NCI-H1930 (cell line): ENCODE measurements at regions not wholly inside any gene's neighbourhood (a gene's known extent, or its start where the extent isn't known, plus 50 kb on each side); places are given as distances from the start of the nearest gene placed in this dataset.

Experiments used
- DNase-seq, 2 experiments: peaks; one replicate each; lab custom pipeline; 2025; lab: John Stamatoyannopoulos, UW

DNA sequence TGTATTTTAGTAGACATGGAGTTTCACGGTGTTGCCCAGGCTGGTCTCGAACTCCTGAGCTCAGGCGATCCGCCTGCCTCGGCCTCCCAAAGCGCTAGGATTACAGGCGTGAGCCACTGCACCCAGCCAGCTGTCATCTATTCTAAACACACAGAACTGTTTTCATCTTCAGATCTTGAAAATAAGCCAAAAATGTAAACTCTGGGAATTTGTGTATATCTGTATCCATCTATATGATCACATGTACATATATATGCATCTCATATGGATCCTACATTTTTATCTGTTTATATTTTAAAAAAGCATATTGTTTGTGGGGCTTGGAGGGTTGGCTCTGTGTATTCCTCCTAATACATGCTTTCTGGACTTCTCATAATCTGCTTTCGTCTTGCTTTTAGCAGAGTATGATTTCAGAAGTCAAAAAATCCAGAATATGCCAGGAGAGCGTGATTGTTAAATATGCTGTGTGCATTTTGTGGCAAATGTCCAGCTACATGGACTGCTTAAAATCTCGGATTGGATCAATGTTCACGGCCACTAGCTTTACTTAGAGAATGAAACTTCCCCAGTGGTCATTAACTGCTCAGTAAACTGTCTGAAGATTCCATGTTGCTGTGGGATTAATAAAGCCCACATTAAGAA is 274.4 kb upstream of the IRX1 start:
- DNase-seq = no peak

DNA sequence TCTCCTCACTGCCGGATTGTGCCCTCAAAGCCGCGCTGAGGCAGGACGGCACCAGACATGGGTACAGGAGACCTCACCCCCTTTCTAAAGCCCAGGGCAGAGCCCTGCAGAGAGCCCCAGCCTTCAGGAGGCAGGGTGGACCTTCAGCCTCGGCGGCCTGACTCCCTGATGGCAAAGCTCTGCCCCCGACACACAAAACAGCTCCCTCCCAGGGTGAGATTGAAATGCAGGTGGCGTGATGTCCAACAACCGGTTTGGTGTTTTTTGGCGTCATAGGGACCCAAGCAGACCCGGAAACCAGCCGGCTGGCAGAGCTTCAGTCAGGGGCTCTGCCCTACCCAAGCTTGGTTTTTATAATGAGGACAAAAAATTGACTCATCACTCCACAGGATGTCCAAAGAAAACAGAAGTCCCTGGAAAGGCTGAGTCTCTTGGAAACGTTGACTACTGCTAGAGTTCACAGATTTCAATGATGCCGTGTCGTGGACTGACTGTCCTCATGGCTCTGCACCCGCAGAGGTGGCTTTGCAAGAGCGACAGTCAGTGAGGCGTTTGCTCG is 275.2 kb upstream of the IRX1 start:
- DNase-seq = no peak

DNA sequence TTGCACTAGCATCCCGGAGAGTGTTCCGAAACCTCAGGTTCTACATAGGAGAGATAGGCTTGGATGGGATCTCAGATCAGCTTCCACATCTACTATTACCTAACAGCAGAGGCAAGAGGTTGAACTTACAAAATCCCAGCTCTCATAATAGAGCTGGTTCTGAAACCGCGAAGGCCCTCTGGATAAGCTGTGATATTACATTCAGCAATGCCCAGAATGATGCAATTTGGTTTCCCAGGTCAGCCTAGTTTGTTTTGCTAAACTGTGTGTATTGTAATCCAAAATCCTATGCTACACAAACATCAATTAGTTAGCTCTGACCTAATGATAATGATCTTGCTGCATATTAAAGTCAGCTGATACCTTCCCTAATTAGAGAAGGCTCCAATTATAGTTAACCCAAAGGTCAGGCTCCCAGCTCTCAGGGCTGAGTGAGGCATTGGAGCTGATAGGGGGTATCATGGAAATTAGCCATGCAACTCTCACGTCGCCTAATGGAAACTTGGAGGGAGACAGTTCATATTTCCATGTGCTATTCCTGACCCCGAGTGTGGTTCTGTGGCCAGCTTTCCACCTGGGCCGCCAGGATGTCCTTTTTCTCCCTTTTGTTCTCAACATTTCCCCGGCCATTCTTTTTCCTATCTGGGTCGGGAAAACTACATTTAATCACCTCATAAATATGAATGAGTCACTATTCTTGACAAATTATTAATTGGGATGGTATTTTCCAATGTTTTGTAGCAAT is 278.4 kb upstream of the IRX1 start:
- DNase-seq = no peak

DNA sequence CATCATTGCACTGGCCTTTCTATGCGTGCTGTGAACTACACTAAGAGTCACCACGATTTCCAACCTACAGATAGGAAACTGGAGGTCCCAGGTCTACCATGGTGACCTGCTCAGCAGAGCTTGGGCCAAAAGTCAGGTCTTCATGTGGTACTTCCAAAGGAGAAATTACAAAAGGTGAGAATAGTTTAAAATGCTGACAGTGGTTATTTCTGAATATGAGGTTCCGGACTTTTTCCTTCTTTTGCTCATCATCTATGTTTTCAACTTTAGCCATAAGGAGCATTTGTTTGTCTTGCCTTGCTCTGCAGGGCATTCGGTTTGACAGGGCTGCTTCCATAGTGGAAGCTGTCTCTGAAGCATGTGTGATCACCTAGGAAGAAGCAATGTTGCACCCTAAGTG is 282.1 kb upstream of the IRX1 start:
- no peak for DNase-seq

DNA sequence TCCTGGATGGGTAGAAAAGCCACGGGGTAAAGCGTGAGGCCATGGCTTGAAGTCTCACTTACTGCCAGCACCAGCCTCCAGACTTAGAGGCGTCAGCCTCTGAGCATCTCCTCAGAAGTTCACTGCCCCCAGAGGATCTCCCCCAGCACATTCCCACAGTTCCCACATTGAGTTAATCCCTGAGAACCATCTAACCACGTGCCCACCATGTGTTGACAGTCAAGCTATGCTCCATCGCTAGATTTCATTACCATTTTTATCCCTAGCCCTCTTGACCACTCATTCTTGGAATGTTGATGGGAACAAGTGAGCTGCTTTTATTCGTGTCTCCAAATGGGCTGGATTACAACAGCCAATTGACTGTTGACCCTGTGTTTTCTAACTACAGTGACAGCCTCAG is 283.3 kb upstream of the IRX1 start:
- DNase-seq = no peak

DNA sequence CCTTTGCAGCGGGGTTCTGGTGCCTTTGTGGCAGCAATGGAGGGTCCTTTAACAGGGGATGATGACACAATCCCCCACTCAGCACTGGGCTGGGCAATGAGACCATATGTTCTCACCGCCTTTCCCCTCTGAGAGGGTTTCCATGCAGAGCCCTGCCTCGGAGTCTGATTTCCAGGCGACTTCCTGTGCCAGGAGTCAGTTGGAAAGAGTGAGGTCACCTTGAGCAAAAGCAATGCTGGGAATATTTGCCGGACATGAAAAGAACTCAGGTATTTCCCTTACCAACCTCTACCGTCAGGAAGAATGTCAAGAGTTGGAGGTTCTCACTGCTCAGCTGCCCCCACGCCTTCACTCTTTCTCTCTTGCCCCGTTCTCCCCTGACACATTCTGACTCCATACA is 284.2 kb upstream of the IRX1 start:
- no peak for DNase-seq

DNA sequence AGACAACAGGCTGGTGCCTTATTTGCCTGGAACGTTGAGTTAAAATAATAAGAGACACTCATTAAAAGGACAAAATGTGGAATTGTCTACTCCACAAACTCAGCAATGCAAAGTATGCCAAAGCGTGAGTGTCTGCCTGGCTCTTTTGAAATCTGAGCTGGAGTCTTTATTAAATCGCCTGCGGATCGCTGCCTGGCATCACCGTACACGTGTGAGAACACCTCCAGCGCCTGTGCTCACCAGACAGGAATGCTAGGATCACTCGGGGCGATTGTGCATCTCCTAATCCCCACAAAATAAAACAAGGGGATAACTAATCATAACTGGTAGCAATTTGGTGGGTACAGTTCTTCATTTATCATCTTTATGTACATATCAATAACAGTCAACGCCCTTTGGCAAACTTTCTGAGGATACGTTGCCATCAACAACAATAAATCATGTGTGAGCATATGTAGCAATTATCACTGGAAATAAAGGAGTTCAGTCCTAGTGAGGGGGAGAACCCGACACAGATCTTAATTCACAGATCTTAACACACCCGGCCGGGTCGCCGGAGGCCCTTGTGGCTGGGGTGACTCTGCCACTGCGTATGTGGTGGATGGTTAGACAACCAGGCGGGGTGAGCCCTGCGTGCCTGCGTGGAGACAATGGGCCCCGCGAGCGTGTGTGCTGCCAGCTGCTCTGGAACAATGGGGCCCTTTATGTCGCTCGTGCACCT is 284.9 kb upstream of the IRX1 start:
- no peak for DNase-seq

DNA sequence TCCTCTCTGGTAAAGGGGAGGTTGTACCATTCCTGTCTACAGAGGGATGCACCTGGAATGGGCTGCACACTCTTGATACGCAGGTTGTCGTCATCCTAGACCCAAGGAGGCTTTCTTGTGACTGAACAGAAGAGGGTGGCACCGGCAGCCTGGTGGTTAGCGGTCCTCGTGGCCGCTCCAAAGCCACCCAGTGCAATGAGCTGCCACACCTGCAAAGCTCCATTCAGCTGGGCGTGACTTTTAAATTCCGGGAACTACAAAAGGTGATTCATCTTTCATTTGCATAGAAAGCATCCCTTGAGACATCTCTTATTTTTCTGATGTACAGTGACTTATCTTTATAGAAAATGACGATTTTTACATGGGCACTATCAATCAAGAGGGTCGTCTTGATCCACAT is 286.1 kb upstream of the IRX1 start:
- no peak for DNase-seq

DNA sequence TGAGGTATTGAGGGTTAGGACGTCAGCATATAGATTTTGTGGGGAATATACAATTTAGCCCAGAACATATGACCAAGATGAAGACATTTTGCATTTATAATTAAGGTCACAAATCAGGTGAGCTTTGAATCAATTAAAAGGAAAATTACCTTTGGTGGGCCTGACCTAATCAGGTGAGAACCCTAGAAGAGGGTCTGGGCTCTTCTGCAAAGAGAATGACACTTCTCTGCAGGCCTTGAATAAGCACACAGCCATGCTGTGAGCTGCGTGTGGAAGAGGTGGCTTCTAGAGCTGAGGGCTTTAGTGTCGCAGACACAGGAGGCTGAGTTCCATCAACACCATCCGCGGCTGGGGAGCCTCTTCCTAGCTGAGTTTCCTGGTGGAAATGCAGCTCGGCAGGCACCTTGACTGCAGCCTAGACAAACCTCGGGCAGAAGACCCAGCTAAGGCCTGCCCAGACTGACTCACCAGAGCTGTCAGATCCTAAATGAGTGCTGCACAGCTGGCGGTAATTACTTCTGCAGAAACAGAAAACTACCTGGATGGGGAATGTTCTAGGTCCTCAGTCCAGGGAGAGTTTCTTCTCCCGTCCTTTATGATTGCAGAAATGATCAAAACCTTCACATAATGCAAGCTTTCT is 287.5 kb upstream of the IRX1 start:
- no peak for DNase-seq

DNA sequence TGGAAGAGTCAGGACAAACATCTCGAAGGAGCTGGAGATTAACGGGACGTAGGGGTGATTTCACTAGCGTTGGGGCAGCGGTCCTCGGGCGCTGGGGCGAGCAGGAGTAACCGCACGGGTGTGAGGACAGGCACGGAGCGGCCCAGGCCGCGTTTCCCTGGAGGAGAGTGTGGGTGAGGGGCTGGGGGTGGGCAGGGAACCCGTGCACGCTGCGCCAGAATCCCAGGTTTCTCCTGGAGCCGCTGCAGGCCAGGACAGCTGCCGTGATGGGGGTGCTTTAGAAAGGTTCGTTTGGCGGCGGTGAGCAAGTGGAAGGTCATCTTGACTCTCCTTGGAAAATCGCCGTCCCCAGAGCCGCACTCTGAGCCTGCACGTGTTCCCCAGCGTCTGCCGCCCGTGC is 290.2 kb upstream of the IRX1 start:
- no peak for DNase-seq

DNA sequence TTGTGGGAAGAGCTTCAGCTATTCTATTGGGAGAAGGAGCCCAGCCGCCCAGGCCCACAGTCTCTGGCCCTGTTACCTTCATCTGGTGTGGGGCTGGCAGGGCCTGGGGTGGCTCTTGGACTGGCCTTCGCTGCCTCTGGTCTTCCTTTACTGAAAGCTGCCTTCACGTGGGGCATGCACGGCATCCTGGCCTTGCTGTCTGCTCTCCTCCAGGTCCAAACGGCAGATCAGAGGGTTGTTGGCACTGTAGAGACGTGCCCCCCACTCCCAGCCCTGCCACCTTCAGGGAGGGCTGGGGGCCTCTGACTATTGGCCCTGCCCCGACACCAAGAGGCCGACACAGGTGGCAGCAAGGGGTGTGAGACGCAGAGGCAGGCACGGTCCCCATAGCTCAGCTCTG is 291.3 kb upstream of the IRX1 start:
- no peak for DNase-seq

DNA sequence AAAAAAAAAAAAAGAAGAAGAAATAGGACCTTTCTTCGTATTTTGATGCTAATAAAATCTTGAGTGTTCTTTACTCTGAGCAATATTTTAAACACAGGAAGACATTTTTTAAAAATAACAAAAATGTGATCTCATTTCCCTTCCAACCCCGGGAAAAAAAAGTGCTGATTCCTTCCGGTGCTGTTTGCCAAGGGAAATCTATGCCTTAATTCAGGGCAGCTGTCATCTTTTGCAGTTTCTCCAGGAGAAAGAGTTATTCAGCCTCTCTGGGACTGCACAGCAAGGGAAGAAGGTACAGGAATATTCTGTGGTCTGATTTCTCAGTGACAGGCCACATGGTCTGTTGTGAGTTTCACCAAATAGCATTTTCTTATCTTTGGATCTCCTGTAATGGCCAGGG is 291.9 kb upstream of the IRX1 start:
- DNase-seq = no peak

DNA sequence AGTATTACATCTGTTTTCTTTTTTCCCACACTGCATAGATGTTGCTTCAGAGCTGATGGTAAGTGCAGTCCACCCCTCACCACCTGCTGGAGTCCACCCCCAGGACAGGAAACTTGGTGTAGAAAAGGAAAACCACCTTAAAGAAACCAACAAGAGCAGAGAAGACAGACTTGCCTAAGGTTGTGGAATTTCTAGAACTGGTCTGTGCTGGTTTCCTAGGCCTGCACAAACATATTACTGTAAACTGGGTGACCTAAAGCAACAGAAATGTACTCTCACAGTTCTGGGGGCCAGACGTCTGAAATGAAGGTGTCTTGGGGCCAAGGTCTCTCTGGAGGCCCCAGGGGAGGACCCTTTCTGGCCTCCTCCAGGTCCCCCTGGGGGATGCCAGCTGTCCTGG is 293.4 kb upstream of the IRX1 start:
- no peak for DNase-seq

DNA sequence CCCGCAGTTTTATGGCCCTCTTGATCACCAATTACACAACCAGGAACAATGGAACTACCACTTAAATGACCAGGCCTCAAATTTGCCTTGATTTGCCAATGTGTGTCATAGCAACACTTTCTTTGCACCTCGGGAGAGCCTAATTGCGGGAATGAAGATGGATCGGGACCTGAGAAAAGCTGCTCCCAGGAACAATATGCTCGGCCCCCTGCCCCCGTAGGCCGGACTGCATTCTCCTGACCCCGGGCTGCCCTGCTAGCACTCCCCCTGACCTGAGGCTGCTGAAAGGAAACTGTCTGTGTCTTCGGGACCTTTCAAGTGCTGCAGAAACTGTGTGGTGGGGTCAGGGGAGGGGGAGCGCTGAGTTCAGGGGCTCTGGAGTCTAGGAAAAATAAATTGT is 294.3 kb upstream of the IRX1 start:
- DNase-seq = no peak

DNA sequence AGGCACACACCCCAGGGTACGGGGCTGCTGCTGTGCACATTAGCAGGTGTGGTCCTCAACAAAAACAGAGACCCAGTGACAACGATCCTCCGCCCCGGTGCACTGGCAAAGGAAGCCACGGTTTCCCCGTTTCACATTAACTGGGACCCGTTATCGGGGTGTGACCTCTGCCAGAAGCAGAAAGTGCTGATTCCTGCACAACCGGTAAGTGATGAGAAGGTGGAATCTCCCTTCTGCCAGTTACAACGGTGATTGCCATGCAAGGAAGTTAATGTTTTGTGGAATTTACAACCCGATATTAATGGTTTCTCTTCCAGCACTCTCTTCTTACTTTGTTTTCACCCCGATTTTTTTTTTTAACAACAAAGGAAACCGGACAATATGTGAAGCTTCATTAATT is 294.9 kb upstream of the IRX1 start:
- no peak for DNase-seq

DNA sequence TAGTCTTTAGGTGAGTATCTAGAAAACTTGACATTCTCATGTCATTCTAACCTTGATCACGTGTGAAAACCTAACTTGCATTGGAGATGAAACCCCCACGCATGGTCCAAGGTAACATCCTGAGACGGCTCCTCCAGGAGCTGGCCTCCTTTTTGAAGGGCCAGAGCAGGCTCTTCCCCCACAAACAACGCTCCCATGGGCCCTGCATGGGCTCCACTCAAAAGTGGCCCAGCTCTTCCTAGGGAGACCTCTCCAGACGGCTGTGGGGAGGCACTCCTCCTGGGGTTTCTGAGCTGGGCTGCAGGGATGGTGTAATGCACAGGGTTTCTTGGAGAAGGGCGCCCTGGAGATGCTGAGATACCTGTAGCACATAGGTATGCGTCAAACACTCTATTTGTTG is 296.2 kb upstream of the IRX1 start:
- no peak for DNase-seq

DNA sequence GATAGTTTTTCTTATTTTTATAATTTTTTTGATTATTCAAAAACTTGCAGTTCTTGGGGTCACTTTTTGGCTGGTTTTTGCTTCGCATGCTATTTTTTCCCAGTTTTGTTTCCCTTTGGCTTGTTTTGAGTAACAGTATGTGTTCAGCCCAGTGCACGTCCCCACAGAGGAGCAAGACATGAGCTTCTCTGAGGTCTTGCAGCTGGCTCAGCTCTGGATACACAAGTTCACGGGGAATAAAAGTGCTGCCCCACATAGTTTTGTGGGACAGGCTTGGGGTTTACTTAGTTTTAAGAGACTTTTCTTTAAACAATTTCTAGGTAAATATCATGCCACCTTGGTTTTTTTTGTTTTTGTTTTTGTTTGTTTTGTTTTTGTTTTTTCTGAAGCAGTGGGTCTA is 297.8 kb upstream of the IRX1 start:
- no peak for DNase-seq

DNA sequence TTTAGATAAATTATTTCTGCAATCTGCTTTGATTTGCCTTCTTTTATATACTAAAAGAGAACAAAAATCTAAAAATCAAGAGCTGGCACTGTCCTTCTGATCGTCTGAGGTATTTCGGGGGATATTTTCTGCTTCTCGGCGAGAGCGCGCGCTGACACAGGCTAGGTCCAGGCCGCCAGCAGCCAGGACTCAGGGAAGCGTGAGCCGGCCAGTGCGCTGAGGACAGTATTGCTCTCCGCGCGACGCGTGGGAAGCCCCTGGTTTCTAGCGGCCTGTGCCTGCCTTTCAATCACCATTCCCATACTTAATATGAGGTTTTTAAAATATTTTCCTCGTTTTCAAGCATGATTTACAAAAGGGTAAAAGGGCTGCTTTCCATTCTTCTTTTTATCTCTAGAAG is 307.3 kb upstream of the IRX1 start:
- no peak for DNase-seq

DNA sequence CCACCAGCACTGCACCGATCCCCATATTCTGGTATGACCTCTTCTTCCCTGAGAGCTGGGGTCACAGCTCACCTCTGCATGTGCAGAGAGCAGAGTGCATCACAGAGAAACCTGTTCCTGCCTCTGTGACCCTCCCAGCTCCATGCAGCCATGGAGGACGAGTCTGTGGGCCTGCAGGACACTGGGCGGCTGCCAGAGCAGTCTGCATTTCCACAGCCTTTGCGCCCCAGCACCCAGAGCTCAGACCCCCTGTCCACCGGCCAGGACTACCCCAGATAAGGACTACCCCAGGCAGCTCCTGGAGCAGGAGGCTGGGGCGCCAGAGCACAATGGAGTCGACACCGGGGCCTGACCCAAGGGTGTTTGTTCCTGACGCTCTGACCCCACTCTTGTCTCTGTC is 308.1 kb upstream of the IRX1 start:
- no peak for DNase-seq

DNA sequence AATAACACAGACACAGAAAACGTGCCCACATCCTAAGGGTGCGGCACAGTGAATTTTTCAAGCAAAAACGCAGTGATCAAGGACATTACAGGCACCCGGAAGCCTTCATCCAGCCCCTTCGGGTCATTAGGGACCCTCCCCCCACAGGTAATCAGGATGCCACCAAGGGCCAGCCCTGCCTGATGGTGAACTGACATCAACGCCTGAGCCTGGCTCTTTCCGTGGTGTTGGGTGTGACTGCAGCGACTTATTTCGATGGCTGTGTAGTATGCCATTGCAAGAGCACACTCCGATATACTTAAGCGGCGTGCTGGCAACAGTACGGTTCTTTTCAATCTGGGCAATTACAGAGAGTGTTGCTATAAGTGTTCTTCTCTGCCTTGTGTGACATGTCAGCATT is 310.0 kb upstream of the IRX1 start:
- DNase-seq = no peak

DNA sequence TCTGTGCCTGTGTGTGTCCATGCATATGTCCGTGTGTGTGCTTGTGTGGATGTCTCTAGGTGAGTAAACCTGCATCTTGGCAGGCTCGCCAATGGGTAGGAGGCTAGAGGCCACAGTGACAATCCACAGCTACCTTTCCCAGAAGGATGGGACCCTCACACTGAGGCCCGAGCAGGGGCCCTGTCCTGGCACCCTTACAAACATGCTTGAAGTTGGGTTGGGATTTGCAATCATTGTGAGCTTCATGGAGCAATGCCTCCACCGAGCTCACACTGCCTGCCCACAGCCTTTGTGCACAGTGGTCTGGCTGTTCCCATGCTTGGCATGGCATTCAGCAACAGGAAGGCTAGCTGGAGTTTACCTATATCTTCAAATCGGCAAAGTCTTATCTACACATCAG is 311.1 kb upstream of the IRX1 start:
- no peak for DNase-seq

DNA sequence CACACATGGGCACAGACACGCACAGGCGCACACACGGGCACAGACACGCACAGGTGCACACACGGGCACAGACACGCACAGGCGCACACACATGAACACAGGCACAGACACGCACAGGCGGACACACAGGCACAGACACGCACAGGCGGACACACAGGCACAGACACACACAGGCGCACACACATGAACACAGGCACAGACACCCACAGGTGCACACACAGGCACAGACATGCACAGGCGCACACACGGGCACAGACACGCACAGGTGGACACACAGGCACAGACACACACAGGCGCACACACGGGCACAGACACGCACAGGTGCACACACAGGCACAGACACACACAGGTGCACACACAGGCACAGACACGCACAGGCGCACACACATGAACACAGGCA is 312.8 kb upstream of the IRX1 start:
- no peak for DNase-seq

DNA sequence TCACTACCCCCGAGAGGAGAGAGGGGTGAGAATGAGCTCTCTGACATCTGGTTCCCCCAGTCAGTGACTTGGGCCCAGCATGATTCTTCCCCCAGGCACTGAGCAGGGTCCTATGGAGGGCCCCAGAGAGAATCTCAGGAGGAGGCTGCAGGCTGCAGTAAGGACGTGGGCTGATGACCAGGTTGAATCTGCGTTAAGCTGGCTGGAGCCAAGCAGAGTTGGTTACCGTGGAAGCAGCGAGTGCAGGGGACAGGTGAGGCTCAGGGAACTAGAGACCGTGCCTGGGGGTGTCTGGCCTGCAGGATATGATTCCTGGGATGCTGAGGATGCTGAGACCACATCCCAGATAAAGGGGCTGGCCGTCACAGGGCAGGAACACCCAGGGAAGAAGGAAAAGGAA is 314.3 kb upstream of the IRX1 start:
- DNase-seq = no peak
